Spinal cord (tissue), 9 donors: ENCODE measurements at regions not wholly inside any gene's neighbourhood (a gene's known extent, or its start where the extent isn't known, plus 50 kb on each side); places are given as distances from the start of the nearest gene placed in this dataset.

Source experiments
- DNase-seq, 6 donors: peaks; one replicate each; pipeline versions ENCODE4 v3.0.0 to v3.0.0-alpha.2; 2013 to 2015; ENCODE audit warnings: low spot score in 6 of 6, low read depth in 4 of 6
- H3K27ac ChIP-seq: one replicate; pipeline ENCODE4 v1.5.1; 2013; ENCODE audit warnings: low read depth, low read length, control low read depth
- H3K27me3 ChIP-seq: one replicate; pipeline ENCODE4 v1.6.1; 2013; ENCODE audit warnings: low read length; ENCODE audit not compliant: control insufficient read depth, insufficient read depth
- H3K36me3 ChIP-seq: one replicate; pipeline ENCODE4 v1.6.1; 2013; ENCODE audit warnings: low read length; ENCODE audit not compliant: control insufficient read depth, insufficient read depth
- H3K4me1 ChIP-seq: one replicate; pipeline ENCODE4 v1.6.1; 2013; ENCODE audit warnings: low read length; ENCODE audit not compliant: control insufficient read depth, insufficient read depth
- H3K4me3 ChIP-seq: one replicate; pipeline ENCODE4 v1.5.1; 2013; ENCODE audit warnings: low read depth, low read length, control low read depth
- H3K9me3 ChIP-seq: one replicate; pipeline ENCODE4 v1.6.1; 2013; ENCODE audit warnings: low read length; ENCODE audit not compliant: control insufficient read depth, insufficient read depth
- WGBS: methylation state at CpG from one replicate; pipeline ENCODE4 v1.1.5; 2013; ENCODE audit warnings: missing lambda C conversion rate; ENCODE audit not compliant: insufficient coverage; 5-methylcytosine and 5-hydroxymethylcytosine counted together
- donor health status: healthy.

DNA sequence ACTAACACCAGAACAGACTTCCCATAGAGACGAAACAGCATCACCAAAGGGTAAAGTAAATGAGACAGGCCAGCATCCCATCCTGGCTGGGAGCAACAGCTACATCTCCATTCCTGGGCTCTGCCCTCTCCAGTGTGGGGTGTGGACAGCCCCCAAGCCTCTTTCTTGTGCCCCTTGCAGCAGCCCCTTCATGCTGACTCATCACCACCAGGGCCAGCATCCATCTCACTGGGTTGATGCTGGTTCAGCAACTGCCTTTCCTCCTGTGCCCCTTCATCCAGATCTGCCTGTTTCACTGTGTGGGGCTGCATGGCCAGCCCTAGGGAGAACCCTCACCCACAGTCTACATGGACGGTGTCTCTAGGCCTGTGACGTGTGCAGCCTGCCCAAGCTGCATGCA, 569.1 kb upstream of the TBX3 start:
- Histone ChIP-seq H3K27me3 (no peaks in the 10 kb centered on the region), H3K9me3 (no peaks in the 10 kb centered on the region), H3K4me1 (no peaks in the 10 kb centered on the region), H3K36me3 (no peaks in the 10 kb centered on the region), H3K27ac (no peak overlapping the region), H3K4me3 (no peak overlapping the region)
- WGBS: no CpG with 5 or more reads among the region's 3 CpGs
- no peak for DNase-seq

GRCh38 chr12:115251727-115252126, 567.8 kb upstream of the TBX3 start:
- no peak for DNase-seq
- Histone ChIP-seq H3K27ac (no peak overlapping the region), H3K27me3 (no peaks in the 10 kb centered on the region), H3K4me3 (no peak overlapping the region), H3K4me1 (no peaks in the 10 kb centered on the region), H3K36me3 (no peaks in the 10 kb centered on the region), H3K9me3 (no peaks in the 10 kb centered on the region)
- WGBS: 87% methylated on average over 5 of the region's 6 CpGs

DNA sequence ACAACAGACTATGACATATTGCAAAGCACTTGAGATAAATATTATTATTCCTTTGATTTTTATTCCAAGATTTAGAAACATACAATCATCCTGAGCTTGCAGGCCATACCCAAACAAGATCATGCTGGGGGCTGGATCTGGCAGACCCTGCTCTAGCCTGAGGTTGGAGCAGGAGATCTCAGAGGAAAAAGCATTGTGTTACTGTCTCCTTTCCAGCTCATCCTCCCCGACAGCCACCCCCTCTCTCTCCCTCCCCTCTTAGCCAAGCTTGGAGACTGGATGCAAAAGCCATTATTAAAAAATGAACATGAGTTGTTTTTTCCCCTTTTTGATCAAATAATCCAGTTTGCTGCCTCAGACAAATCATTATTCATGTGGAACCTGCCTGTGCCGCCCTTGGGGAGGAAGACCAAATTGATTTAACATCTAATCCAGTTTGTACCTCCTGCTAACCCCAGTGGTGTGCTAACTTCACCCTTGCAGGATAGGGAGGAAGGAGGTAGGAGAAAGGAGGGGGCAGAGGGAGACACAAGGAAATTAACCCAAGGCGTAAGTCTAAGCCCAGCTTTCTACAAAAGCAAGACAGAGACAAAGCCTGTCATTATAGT, 565.8 kb upstream of the TBX3 start:
- Histone ChIP-seq H3K27ac (no peak overlapping the region), H3K4me1 (no peaks in the 10 kb centered on the region), H3K36me3 (no peaks in the 10 kb centered on the region), H3K4me3 (no peak overlapping the region), H3K9me3 (no peaks in the 10 kb centered on the region), H3K27me3 (no peaks in the 10 kb centered on the region)
- peak in 1 of 6 donors; percentile 9 for DNase-seq
- no CpG with 5 or more reads among the region's 3 CpGs for WGBS

DNA sequence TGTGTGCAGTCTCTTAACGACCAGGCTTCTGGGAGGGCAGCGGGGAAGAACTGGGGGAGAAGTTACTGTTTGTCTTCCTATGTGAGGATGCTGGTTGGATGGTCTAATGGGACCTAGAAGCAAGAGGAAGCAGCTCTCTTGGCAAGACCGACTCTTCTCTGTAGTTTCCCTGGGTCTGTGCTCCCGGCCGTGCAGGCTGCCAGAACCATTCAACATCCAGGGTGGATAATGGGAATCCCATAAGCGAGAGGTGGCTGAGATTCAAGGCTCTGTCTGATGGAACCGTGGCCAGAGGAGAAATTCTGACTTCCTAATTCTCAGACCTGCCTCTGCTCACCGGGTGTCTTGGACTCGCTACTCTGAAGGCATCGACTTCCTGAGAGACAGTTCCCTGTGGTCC, 561.0 kb upstream of the TBX3 start:
- WGBS: 80% methylated on average over 10 of the region's 10 CpGs
- DNase-seq: no peak
- Histone ChIP-seq H3K27me3 (no peaks in the 10 kb centered on the region), H3K36me3 (no peaks in the 10 kb centered on the region), H3K27ac (no peak overlapping the region), H3K4me1 (no peaks in the 10 kb centered on the region), H3K4me3 (no peak overlapping the region), H3K9me3 (no peaks in the 10 kb centered on the region)

GRCh38 chr12:115243933-115244628, 560.1 kb upstream of the TBX3 start:
- Histone ChIP-seq H3K27ac (no peak overlapping the region), H3K4me3 (no peak overlapping the region), H3K4me1 (no peaks in the 10 kb centered on the region), H3K36me3 (no peaks in the 10 kb centered on the region), H3K27me3 (no peaks in the 10 kb centered on the region), H3K9me3 (no peaks in the 10 kb centered on the region)
- 76% methylated on average over 5 of the region's 5 CpGs for WGBS
- no peak for DNase-seq

DNA sequence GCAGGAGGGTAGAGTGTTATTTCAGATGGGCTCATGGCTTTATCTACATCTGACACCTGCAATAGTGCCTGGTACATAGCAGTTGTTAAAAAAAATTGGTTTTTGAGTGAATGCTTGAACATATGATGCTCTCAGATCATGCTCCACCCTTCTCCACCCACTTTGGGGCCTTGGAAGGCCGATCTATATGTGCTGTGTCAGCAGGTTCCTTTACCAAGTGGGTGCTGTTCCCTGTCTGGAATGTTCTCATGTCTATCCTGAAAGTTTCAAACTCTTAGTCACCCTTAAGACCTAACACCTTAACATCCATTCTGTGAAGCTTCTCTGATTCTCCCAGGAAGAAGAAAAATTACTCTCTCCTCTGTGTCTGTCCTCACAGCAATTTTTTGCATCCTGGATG, 556.3 kb upstream of the TBX3 start:
- Histone ChIP-seq H3K4me3 (no peak overlapping the region), H3K36me3 (no peaks in the 10 kb centered on the region), H3K4me1 (no peaks in the 10 kb centered on the region), H3K27ac (no peak overlapping the region), H3K9me3 (no peaks in the 10 kb centered on the region), H3K27me3 (no peaks in the 10 kb centered on the region)
- no peak for DNase-seq
- 100% methylated on average over 1 of the region's 1 CpG for WGBS

DNA sequence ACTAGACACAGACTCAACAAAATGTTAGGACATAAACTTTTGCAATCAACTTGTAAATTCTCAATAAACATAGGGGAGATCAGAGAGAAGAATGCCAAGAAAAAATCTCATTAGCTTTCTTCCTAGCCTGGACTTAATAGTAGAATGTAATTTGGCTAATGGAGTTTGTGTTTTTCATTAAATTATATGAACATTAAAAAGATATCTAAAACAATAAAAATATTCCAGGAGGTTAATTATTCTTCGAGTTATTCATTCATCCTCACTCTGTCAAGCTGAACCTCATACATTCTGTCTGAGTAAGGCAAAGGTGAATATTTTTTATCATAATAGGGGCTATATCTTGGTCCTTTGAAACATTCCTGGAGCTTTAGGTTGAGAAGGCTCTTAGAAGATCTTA, 551.9 kb upstream of the TBX3 start:
- no CpG with 5 or more reads among the region's 1 CpG for WGBS
- H3K27ac ChIP-seq: no peak overlapping the region
- no peaks in the 10 kb centered on the region for H3K27me3 ChIP-seq
- H3K4me3 ChIP-seq: no peak overlapping the region
- no peak for DNase-seq
- no peaks in the 10 kb centered on the region for H3K4me1 ChIP-seq
- H3K9me3 ChIP-seq: no peaks in the 10 kb centered on the region
- H3K36me3 ChIP-seq: no peaks in the 10 kb centered on the region

- no peaks in the 10 kb centered on the region for H3K36me3 ChIP-seq
- peaks cover 3% of the 10 kb centered on the region for H3K4me1 ChIP-seq
- H3K27ac ChIP-seq: no peak overlapping the region
- H3K27me3 ChIP-seq: no peaks in the 10 kb centered on the region
- WGBS: 65% methylated on average over 6 of the region's 6 CpGs
- H3K4me3 ChIP-seq: no peak overlapping the region
- DNase-seq: no peak
- H3K9me3 ChIP-seq: no peaks in the 10 kb centered on the region
Observed at GRCh38 chr12:115233891-115234543, 550.0 kb upstream of the TBX3 start.

- WGBS: 100% methylated on average over 3 of the region's 7 CpGs
- Histone ChIP-seq H3K4me1 (peaks cover 3% of the 10 kb centered on the region), H3K27me3 (no peaks in the 10 kb centered on the region), H3K9me3 (no peaks in the 10 kb centered on the region), H3K27ac (no peak overlapping the region), H3K36me3 (no peaks in the 10 kb centered on the region), H3K4me3 (no peak overlapping the region)
- no peak for DNase-seq
Observed at GRCh38 chr12:115232455-115233156, 548.6 kb upstream of the TBX3 start.
